Mammary epithelial cell (primary cell): ENCODE measurements at regions not wholly inside any gene's neighbourhood (a gene's known extent, or its start where the extent isn't known, plus 50 kb on each side); places are given as distances from the start of the nearest gene placed in this dataset.

Source experiments
- EZH2 ChIP-seq: IDR thresholded peaks from 2 replicates; pipeline ENCODE4 v1.6.1; 2012; ENCODE audit warnings: low read length, inconsistent platforms, borderline replicate concordance
- TF ChIP-seq, protein P1 (sequence below), 2 donors: IDR thresholded peaks in 1 of 2; conservative IDR thresholded peaks in 1 of 2; 2 replicates each; pipeline ENCODE4 v1.5.1; 2011 to 2012; ENCODE audit warnings: inconsistent platforms in 2 of 2, low read length in 2 of 2, mild to moderate bottlenecking in 2 of 2, control low read depth in 1 of 2, low read depth in 1 of 2; ENCODE audit not compliant: insufficient read depth in 1 of 2; ENCODE audit errors: extremely low read depth in 1 of 2

DNA sequence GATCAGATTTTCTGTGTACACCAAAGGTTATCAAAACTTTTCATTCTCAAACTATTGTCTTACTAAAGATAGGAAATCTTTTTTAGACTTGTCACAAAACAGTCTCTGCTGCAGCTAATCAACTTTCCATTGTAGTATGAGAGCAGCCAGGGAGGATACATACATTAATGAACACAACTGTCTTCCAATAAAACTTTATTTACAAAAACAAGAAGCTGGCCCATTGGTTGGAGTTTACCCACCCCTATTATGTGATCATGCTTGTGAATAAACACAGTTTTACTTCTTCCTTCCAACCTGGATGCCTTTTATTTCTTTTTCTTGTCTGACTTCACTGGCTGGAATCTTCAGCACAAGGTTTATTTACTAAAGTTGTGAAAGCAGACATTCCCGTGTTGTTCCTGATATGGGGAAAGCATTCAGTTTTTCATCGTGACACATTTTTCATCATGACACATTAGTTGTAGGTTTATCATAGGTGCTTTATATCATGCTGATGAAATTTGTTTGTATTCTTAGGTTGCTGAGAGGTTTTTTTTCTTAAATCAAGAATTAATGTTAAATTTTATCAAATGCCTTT lies 98.5 kb upstream of the CDK13 start:
- TF ChIP-seq, protein P1, sequence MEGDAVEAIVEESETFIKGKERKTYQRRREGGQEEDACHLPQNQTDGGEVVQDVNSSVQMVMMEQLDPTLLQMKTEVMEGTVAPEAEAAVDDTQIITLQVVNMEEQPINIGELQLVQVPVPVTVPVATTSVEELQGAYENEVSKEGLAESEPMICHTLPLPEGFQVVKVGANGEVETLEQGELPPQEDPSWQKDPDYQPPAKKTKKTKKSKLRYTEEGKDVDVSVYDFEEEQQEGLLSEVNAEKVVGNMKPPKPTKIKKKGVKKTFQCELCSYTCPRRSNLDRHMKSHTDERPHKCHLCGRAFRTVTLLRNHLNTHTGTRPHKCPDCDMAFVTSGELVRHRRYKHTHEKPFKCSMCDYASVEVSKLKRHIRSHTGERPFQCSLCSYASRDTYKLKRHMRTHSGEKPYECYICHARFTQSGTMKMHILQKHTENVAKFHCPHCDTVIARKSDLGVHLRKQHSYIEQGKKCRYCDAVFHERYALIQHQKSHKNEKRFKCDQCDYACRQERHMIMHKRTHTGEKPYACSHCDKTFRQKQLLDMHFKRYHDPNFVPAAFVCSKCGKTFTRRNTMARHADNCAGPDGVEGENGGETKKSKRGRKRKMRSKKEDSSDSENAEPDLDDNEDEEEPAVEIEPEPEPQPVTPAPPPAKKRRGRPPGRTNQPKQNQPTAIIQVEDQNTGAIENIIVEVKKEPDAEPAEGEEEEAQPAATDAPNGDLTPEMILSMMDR (conservative IDR thresholded peaks at IDR 0.05 in 1 of 2, IDR thresholded peaks at IDR 0.05 in 1 of 2; ENCODE audit: extremely low read depth in 1 of 2, insufficient read depth in 1 of 2, low read depth in 1 of 2, low read length in 2 of 2) = no peak
- TF ChIP-seq EZH2 = no peak
